ENCODE measurements at regions not wholly inside any gene's neighbourhood (a gene's known extent, or its start where the extent isn't known, plus 50 kb on each side); places are given as distances from the start of the nearest gene placed in this dataset.

DNA sequence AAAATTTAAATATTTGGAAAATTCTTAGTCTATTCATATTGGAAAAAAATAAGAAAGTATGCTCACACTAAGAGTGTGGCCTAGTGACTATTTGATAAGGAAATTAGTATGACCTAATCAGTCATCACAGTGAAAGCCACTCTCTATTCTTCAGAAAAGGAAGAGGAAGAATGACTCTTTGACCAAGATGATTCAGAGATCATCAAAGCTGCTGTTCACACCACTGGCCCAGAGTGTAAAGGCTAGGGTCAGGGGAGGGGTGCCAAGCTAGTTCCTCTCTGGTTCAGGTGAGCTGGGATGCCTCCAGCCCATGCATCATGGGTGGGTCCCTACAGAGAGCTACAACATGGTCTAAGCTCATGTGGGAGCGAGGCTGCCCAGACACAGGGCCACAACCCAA, 396.9 kb upstream of the NDST3 start:
- TF ChIP-seq, protein P1, sequence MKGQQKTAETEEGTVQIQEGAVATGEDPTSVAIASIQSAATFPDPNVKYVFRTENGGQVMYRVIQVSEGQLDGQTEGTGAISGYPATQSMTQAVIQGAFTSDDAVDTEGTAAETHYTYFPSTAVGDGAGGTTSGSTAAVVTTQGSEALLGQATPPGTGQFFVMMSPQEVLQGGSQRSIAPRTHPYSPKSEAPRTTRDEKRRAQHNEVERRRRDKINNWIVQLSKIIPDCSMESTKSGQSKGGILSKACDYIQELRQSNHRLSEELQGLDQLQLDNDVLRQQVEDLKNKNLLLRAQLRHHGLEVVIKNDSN (IDR thresholded peaks at IDR 0.05), result no peak
- TF ChIP-seq TCF12 (IDR thresholded peaks at IDR 0.05; ENCODE audit: low read depth) (no peak), EGR1 (IDR thresholded peaks at IDR 0.05) (no peak), FOXM1 (IDR thresholded peaks at IDR 0.05; ENCODE audit: borderline replicate concordance, low read depth) (no peak), CEBPB (IDR thresholded peaks at IDR 0.05) (no peak), TAF1 (IDR thresholded peaks at IDR 0.05; ENCODE audit: low read depth) (no peak), CREB1 (IDR thresholded peaks at IDR 0.05; ENCODE audit: low read depth) (no peak), NFIC (IDR thresholded peaks at IDR 0.05) (no peak), YY1 (IDR thresholded peaks at IDR 0.05; ENCODE audit: low read depth) (no peak)
- TF ChIP-seq, protein P2, sequence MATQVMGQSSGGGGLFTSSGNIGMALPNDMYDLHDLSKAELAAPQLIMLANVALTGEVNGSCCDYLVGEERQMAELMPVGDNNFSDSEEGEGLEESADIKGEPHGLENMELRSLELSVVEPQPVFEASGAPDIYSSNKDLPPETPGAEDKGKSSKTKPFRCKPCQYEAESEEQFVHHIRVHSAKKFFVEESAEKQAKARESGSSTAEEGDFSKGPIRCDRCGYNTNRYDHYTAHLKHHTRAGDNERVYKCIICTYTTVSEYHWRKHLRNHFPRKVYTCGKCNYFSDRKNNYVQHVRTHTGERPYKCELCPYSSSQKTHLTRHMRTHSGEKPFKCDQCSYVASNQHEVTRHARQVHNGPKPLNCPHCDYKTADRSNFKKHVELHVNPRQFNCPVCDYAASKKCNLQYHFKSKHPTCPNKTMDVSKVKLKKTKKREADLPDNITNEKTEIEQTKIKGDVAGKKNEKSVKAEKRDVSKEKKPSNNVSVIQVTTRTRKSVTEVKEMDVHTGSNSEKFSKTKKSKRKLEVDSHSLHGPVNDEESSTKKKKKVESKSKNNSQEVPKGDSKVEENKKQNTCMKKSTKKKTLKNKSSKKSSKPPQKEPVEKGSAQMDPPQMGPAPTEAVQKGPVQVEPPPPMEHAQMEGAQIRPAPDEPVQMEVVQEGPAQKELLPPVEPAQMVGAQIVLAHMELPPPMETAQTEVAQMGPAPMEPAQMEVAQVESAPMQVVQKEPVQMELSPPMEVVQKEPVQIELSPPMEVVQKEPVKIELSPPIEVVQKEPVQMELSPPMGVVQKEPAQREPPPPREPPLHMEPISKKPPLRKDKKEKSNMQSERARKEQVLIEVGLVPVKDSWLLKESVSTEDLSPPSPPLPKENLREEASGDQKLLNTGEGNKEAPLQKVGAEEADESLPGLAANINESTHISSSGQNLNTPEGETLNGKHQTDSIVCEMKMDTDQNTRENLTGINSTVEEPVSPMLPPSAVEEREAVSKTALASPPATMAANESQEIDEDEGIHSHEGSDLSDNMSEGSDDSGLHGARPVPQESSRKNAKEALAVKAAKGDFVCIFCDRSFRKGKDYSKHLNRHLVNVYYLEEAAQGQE (IDR thresholded peaks at IDR 0.05; ENCODE audit: low read depth), result no peak
